Mesendoderm (in vitro differentiated cells): ENCODE measurements at regions not wholly inside any gene's neighbourhood (a gene's known extent, or its start where the extent isn't known, plus 50 kb on each side); places are given as distances from the start of the nearest gene placed in this dataset.

Experiments used
- DNase-seq: peaks from one replicate; pipeline ENCODE4 v3.0.0; 2013
- H2AK5ac ChIP-seq: 2 replicates; pipeline ENCODE4 v1.6.1; 2013; ENCODE audit warnings: low read length, inconsistent platforms
- H2BK120ac ChIP-seq: 2 replicates; pipeline ENCODE4 v1.6.1; 2013; ENCODE audit warnings: low read depth, mild to moderate bottlenecking, low read length, moderate library complexity, mixed read lengths
- H2BK15ac ChIP-seq: replicated peaks from 2 replicates; pipeline ENCODE4 v1.6.1; 2013; ENCODE audit warnings: low read depth, mild to moderate bottlenecking, moderate library complexity
- H2BK5ac ChIP-seq: 2 replicates; pipeline ENCODE4 v1.6.1; 2013; ENCODE audit warnings: low read length, inconsistent platforms
- H3K18ac ChIP-seq: 2 replicates; pipeline ENCODE4 v1.6.1; 2013; ENCODE audit warnings: mild to moderate bottlenecking, low read length, mixed read lengths
- H3K23ac ChIP-seq: one replicate; pipeline ENCODE4 v1.6.1; 2013; ENCODE audit warnings: low read length
- H3K27ac ChIP-seq: 2 replicates; pipeline ENCODE4 v1.5.1; 2013; ENCODE audit warnings: low read depth, mild to moderate bottlenecking, inconsistent platforms, low read length, moderate library complexity
- H3K27me3 ChIP-seq: 2 replicates; pipeline ENCODE4 v1.6.1; 2013; ENCODE audit warnings: low read length, control low read depth, mild to moderate bottlenecking, inconsistent platforms; ENCODE audit not compliant: insufficient read depth, poor library complexity
- H3K36me3 ChIP-seq: 2 replicates; pipeline ENCODE4 v1.6.1; 2013; ENCODE audit warnings: low read length, inconsistent platforms; ENCODE audit not compliant: control insufficient read depth, insufficient read depth
- H3K4ac ChIP-seq: one replicate; pipeline ENCODE4 v1.6.1; 2013; ENCODE audit warnings: low read depth, mild to moderate bottlenecking, low read length, moderate library complexity
- H3K4me1 ChIP-seq: 2 replicates; pipeline ENCODE4 v1.6.1; 2013; ENCODE audit warnings: low read depth, low read length, inconsistent platforms; ENCODE audit not compliant: control insufficient read depth
- H3K4me2 ChIP-seq: 2 replicates; pipeline ENCODE4 v1.6.1; 2013; ENCODE audit warnings: low read length
- H3K4me3 ChIP-seq: 2 replicates; pipeline ENCODE4 v1.5.1; 2013; ENCODE audit warnings: mild to moderate bottlenecking, low read length
- H3K56ac ChIP-seq: one replicate; pipeline ENCODE4 v1.6.1; 2013; ENCODE audit warnings: low read length
- H3K79me1 ChIP-seq: 2 replicates; pipeline ENCODE4 v1.6.1; 2013; ENCODE audit warnings: low read length, inconsistent platforms
- H3K79me2 ChIP-seq: 2 replicates; pipeline ENCODE4 v1.6.1; 2013; ENCODE audit warnings: mild to moderate bottlenecking, low read length; ENCODE audit not compliant: control insufficient read depth, insufficient read depth
- H3K9ac ChIP-seq: 2 replicates; pipeline ENCODE4 v1.6.1; 2013; ENCODE audit warnings: low read length, inconsistent platforms
- H4K5ac ChIP-seq: one replicate; pipeline ENCODE4 v1.6.1; 2013; ENCODE audit warnings: low read length
- H4K8ac ChIP-seq: one replicate; pipeline ENCODE4 v1.6.1; 2013; ENCODE audit warnings: low read depth, mild to moderate bottlenecking, control low read depth, low read length, moderate library complexity
- WGBS: extraction: QIAGEN DNeasy Blood & Tissue Kit; methylation state at CpG from one replicate; pipeline ENCODE4 v1.1.7; 2013; ENCODE audit warnings: low lambda C conversion rate, missing lambda C conversion rate; ENCODE audit not compliant: insufficient coverage; ENCODE audit errors: extremely low coverage; 5-methylcytosine and 5-hydroxymethylcytosine counted together

DNA sequence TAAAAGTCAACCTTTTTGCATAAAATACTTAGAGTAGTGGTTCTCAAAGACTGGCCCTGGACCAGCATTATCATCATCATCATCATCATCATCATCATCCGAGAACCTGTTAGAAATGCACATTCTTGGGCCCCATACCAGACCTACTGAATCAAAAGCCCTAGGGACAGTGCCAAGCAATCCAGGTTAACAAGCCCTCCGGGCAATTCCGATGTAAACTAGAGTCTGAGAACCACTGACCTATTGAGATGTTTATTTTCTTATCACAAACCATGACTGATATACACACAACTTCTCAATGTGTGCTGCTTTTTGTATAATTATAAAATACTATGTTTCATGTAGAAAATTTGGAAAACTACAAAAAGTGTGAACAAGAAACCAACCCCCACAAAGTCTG, 133.4 kb upstream of the GATB start:
- H2BK5ac ChIP-seq: no peak overlapping the region
- H3K9ac ChIP-seq: no peak overlapping the region
- WGBS: no CpG with 5 or more reads among the region's 3 CpGs
- no peak overlapping the region for H2AK5ac ChIP-seq
- H2BK15ac ChIP-seq: no peak overlapping the region
- no peak overlapping the region for H3K4me3 ChIP-seq
- H3K79me1 ChIP-seq: no peaks in the 10 kb centered on the region
- H3K4me2 ChIP-seq: no peak overlapping the region
- H3K23ac ChIP-seq: no peak overlapping the region
- no peak overlapping the region for H4K5ac ChIP-seq
- no peak overlapping the region for H3K18ac ChIP-seq
- no peaks in the 10 kb centered on the region for H3K27me3 ChIP-seq
- H2BK120ac ChIP-seq: no peak overlapping the region
- H3K4me1 ChIP-seq: no peaks in the 10 kb centered on the region
- no peaks in the 10 kb centered on the region for H3K79me2 ChIP-seq
- no peak overlapping the region for H3K56ac ChIP-seq
- no peaks in the 10 kb centered on the region for H3K36me3 ChIP-seq
- H4K8ac ChIP-seq: no peak overlapping the region
- H3K27ac ChIP-seq: no peak overlapping the region
- no peak overlapping the region for H3K4ac ChIP-seq
- no peak for DNase-seq

DNA sequence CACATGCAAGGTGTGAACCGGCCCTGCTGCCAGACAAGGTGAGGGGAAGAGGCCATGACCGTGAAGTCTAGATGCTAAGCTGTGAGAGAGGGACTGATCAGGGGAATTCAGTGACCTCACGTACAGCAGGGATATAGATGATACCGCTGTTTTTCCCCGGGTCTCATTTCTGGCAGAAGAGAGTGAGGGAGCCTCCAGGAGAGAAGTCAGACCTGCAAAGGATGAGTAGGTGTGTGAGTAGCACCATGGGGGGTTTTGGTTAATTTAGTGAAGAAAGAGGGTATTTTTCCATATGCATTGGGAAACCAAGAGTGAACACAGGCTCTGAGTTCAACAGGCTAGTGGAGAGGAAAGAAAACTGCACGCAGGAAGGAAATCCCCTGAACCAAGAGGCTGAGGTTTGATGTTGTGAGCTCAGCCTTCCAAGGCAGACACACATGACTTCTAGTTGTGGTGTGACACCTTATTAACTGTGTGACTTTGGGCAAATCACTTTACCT, 127.6 kb upstream of the GATB start:
- no peak overlapping the region for H4K5ac ChIP-seq
- H4K8ac ChIP-seq: no peak overlapping the region
- no peaks in the 10 kb centered on the region for H3K36me3 ChIP-seq
- H3K9ac ChIP-seq: no peak overlapping the region
- H3K4me1 ChIP-seq: no peaks in the 10 kb centered on the region
- H2BK120ac ChIP-seq: no peak overlapping the region
- no peak overlapping the region for H3K27ac ChIP-seq
- no peak overlapping the region for H2AK5ac ChIP-seq
- DNase-seq: no peak
- no peak overlapping the region for H3K18ac ChIP-seq
- H2BK15ac ChIP-seq: no peak overlapping the region
- no peak overlapping the region for H3K23ac ChIP-seq
- no peaks in the 10 kb centered on the region for H3K27me3 ChIP-seq
- H3K79me2 ChIP-seq: no peaks in the 10 kb centered on the region
- H3K4ac ChIP-seq: no peak overlapping the region
- H3K79me1 ChIP-seq: no peaks in the 10 kb centered on the region
- H3K4me2 ChIP-seq: no peak overlapping the region
- no peak overlapping the region for H2BK5ac ChIP-seq
- H3K4me3 ChIP-seq: no peak overlapping the region
- H3K56ac ChIP-seq: no peak overlapping the region
- no CpG with 5 or more reads among the region's 6 CpGs for WGBS

DNA sequence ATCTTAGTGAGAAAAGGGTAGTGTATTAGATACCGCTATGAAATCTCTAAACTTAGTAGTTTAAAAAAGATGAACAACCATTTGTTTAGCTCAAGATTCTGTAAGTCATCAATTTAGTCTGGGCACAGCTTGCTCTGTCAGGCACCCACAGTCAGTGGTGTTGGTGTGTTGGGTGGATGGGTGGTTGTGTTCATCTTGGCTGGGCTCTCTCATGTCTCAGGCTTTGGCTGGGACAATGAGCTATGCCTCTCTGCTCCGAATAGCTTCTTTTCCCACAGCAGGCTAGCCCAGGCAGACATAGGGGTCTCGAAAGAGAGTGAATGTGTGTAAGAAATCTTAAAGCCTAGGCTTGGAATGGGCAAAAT, 127.0 kb upstream of the GATB start:
- Histone ChIP-seq H2BK15ac (no peak overlapping the region), H3K36me3 (no peaks in the 10 kb centered on the region), H2BK120ac (no peak overlapping the region), H3K4me1 (no peaks in the 10 kb centered on the region), H2AK5ac (no peak overlapping the region), H3K9ac (no peak overlapping the region), H4K5ac (no peak overlapping the region), H3K27ac (no peak overlapping the region), H3K4ac (no peak overlapping the region), H3K23ac (no peak overlapping the region), H2BK5ac (no peak overlapping the region), H3K79me1 (no peaks in the 10 kb centered on the region), H3K56ac (no peak overlapping the region), H3K18ac (no peak overlapping the region), H3K4me2 (no peak overlapping the region), H3K27me3 (no peaks in the 10 kb centered on the region), H3K79me2 (no peaks in the 10 kb centered on the region), H3K4me3 (no peak overlapping the region), H4K8ac (no peak overlapping the region)
- no CpG with 5 or more reads among the region's 3 CpGs for WGBS
- DNase-seq: no peak

DNA sequence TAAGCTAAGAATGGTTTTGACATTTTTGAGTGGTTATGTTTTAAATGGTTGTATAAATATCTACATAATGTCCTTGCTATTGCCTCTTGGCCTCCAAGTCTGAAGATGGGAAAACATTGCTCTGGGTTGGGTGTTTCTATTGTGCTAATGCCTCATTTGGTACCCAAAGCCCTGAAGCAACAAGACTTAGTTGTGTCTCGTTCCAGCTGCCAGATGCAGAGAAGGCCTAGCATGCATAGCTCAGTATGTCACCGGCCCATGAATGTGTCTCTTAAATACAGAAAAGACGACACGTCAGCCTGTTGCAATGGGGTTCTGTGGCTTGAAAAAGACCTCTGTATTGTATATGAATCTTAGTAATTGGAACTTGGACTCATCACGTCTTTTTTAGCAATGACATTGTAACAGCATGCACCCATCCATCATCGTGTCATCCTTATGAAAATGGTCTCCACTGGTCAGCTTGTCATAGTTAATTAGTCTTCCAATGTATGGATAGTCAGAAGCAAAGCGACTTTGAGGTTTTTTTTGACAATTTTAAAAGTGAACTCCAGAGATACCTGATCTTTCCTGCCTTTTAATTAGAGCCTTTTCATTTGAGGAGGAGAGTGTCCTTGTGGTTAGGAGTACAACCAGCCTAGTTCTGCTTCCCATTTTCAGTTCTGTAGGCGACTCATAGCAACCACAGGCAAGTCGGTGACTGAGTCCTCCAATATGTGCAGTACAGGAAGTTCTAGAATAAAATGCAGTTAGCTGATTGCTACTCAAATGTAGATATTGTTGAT, 126.4 kb upstream of the GATB start:
- H3K79me1 ChIP-seq: no peaks in the 10 kb centered on the region
- no peak for DNase-seq
- no peak overlapping the region for H3K9ac ChIP-seq
- no peak overlapping the region for H3K23ac ChIP-seq
- H3K56ac ChIP-seq: no peak overlapping the region
- no peaks in the 10 kb centered on the region for H3K79me2 ChIP-seq
- no peak overlapping the region for H3K27ac ChIP-seq
- H3K18ac ChIP-seq: no peak overlapping the region
- no peak overlapping the region for H3K4me2 ChIP-seq
- H4K5ac ChIP-seq: no peak overlapping the region
- no peak overlapping the region for H2BK15ac ChIP-seq
- H2BK5ac ChIP-seq: no peak overlapping the region
- H4K8ac ChIP-seq: no peak overlapping the region
- no peaks in the 10 kb centered on the region for H3K27me3 ChIP-seq
- no peak overlapping the region for H2AK5ac ChIP-seq
- no peak overlapping the region for H2BK120ac ChIP-seq
- no peak overlapping the region for H3K4me3 ChIP-seq
- WGBS: no CpG with 5 or more reads among the region's 9 CpGs
- no peak overlapping the region for H3K4ac ChIP-seq
- H3K4me1 ChIP-seq: no peaks in the 10 kb centered on the region
- no peaks in the 10 kb centered on the region for H3K36me3 ChIP-seq

DNA sequence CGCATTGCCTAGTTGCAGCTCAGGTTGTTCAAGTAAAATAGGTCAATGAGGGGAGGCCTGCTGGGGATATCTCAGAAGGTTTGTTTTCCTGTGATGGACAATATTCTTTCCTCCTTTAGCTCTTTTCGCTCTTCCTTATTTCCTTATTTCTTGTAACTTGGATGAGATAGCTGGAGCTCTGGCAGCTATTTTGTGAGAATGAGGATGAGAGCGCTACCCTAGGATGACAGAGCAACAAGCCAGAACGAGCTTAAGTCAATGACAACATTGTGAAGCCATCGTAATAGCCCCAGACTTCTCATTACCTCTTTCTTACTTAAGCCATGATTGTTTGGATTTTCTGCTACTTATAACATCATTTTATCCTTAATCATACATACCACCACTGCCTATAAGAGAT, 124.3 kb upstream of the GATB start:
- Histone ChIP-seq H2BK5ac (no peak overlapping the region), H4K8ac (no peak overlapping the region), H2BK120ac (no peak overlapping the region), H3K4me3 (no peak overlapping the region), H2AK5ac (no peak overlapping the region), H3K4ac (no peak overlapping the region), H3K27ac (no peak overlapping the region), H3K4me2 (no peak overlapping the region), H3K56ac (no peak overlapping the region), H4K5ac (no peak overlapping the region), H3K18ac (no peak overlapping the region), H3K9ac (no peak overlapping the region), H3K79me2 (no peaks in the 10 kb centered on the region), H3K4me1 (no peaks in the 10 kb centered on the region), H3K23ac (no peak overlapping the region), H3K36me3 (no peaks in the 10 kb centered on the region), H3K27me3 (no peaks in the 10 kb centered on the region), H2BK15ac (no peak overlapping the region), H3K79me1 (no peaks in the 10 kb centered on the region)
- DNase-seq: no peak
- WGBS: no CpG with 5 or more reads among the region's 5 CpGs

DNA sequence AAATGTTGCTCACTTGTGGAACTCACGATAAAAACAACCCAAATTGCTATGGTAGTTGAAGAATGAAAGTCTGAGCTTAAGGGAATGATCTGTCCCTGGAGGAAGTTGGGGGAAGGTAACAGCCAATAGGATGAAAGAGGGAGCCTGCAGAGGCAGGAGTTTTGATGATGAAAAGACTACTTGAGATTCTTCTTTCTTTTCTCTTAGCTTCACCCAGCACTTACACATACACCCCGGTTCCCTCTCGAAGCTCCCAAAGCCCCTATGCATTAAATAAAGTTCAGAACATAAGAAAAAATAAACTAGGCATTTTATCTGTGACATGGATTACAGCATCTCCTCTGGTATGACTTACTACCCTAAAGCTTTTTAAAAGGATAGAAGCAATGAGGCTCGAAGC, 122.9 kb upstream of the GATB start:
- H2BK120ac ChIP-seq: no peak overlapping the region
- H3K27ac ChIP-seq: no peak overlapping the region
- no peak overlapping the region for H3K4me3 ChIP-seq
- no peaks in the 10 kb centered on the region for H3K4me1 ChIP-seq
- H3K9ac ChIP-seq: no peak overlapping the region
- H3K36me3 ChIP-seq: no peaks in the 10 kb centered on the region
- H4K5ac ChIP-seq: no peak overlapping the region
- H3K23ac ChIP-seq: no peak overlapping the region
- H2BK15ac ChIP-seq: no peak overlapping the region
- no peak overlapping the region for H3K56ac ChIP-seq
- H4K8ac ChIP-seq: no peak overlapping the region
- H3K27me3 ChIP-seq: no peaks in the 10 kb centered on the region
- H3K79me2 ChIP-seq: no peaks in the 10 kb centered on the region
- no peak for DNase-seq
- no peaks in the 10 kb centered on the region for H3K79me1 ChIP-seq
- H3K18ac ChIP-seq: no peak overlapping the region
- no peak overlapping the region for H3K4ac ChIP-seq
- no peak overlapping the region for H2AK5ac ChIP-seq
- H2BK5ac ChIP-seq: no peak overlapping the region
- WGBS: no CpG with 5 or more reads among the region's 4 CpGs
- no peak overlapping the region for H3K4me2 ChIP-seq
